GM20431 (cell line): ENCODE measurements at regions not wholly inside any gene's neighbourhood (a gene's known extent, or its start where the extent isn't known, plus 50 kb on each side); places are given as distances from the start of the nearest gene placed in this dataset.

ENCODE experiments used
- in situ Hi-C: fragments of 300-500 bp; cut with MseI, MboI; formaldehyde crosslinking; loops from one replicate; pipeline ENCODE4 v1.15.0; 2020; ENCODE audit warnings: low sequenced_read_pairs; ENCODE audit not compliant: unreplicated experiment

GRCh38 chr2:43041661-43042360 is 184.6 kb downstream of the ZFP36L2 start:
- in situ Hi-C loops: no loop called here

GRCh38 chr2:43041173-43041591 is 185.2 kb downstream of the ZFP36L2 start:
- in situ Hi-C loops: no loop called here

DNA sequence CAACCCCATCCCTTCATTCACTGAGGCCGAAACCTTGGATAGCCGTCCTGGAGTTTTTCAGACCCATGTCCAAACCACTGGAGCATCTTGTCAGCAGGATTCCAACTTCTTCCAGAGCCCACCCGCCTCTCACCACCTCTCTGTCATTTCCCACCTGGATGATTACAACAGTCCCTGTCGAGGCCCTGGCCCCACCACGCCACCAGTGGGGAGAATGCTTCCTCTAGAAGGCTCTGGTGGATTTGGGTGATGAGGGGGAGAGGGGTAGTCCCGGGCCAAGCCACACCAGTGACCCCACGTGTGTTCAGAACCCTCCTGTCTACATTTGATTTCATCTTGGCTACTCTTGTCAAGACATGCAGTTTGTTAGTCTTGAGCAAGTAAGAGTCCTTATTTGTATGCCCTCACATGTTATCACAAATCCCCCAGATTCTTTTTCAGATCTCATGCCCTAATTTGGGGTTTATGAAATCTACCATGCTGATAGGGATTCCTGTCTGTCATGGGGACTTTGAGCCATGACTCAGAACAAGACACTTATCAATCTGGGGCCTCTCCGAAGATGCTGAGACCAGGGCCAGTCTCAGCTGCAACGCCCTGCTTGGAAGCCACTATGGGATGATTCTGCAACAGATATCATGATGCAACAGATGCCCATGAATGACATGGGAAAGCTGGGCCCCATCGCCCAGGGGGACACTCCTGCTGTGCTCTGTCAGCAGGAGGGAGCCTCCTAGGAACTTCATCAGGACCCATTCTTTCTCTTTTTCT is 186.1 kb downstream of the ZFP36L2 start:
- in situ Hi-C loops: no loop called here

GRCh38 chr2:43039376-43040080 is 186.9 kb downstream of the ZFP36L2 start:
- in situ Hi-C loops: no loop called here

DNA sequence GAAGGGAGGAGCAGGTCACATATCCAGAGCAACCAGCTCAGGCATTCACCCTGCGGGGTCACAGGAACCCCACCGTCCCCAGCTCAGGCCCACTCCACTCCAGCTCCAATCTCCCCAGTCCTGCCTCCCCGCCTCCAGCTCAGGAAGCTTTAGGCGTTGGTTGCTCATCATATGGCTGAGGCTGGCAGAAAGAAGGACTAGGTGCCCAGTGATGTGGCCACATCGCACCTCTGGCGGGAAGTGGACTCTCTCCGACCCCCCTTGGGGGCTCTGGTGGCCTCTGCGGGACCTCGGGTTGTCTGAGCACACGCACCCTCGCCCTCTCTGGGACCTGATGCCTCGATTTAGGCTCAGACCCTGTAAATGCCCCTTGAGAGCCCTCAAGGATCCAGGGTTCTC is 187.7 kb downstream of the ZFP36L2 start:
- in situ Hi-C loops: no loop called here

GRCh38 chr2:43038034-43038695 is 188.2 kb downstream of the ZFP36L2 start:
- in situ Hi-C loops: no loop called here

DNA sequence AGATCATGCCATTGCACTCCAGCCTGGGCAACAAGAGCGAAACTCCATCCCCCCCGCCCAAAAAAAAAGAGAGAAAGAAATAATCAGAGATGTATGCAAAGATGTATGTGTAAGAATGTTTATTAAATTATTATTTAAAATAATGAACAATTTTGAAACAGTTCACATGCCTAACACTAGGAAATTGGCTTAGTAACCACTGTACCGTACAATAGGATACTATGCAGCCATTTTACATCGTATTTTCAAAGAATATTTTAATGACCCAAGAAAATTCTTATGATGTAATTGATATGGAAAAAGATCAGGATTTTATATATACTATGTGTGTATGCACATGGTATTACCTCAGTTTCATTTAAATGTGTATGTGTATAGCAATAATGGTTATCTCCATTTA is 190.5 kb downstream of the ZFP36L2 start:
- in situ Hi-C loops: no loop called here

GRCh38 chr2:43034921-43035320 is 191.5 kb downstream of the ZFP36L2 start:
- in situ Hi-C loops: no loop called here

DNA sequence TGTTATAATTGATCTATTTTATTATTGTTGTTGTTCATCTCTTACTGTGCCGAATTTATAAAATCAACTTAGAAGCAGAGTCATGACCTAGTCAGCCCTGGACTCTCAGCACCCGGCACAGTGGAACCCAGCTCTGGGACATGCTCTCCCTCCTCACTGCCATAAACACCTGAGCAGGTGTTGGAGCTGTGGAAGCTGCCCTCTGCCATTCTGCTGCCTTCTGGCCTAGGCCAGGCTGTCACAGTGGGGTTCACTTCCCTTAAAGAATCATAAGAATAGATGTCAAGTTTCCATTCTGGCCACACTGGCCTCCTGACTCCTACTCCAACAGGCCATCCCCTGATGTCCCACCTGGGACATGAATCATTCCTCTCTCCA is 192.2 kb downstream of the ZFP36L2 start:
- in situ Hi-C loops: no loop called here

DNA sequence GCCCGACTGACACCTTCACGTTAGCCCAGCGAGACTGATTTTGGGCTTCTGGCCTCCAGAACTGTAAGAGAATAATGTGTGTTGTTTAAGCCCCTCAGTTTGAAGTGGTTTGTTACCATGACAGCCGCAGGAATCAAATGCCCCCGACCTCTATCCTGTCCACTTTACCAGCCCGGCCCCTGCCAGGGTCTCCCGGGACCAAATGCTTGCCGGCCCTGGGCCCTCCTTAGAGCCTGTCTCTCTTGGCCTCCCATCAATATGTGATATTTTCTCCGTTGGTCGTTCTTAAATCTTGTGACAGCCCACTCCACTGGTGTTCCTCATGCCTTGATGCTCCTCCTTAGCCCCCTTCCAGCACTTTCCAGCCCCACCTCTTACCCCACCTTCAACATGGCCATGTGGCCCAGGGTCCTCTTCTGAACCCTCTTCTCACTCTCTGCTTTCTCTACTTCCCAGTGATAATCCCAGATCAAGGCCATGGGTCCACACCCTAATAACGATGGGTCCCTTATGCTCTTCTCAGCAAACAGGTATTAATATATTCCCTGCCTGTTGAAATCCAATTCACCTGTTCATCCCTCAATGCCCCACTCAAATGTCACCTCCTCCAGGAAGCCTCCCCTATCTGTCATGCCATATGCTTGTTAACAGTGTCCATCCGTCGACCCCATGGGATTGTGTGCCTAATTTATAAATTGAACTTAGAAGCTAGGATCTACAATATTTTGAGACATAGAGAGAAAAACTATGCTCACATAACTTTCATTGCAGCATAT is 192.8 kb downstream of the ZFP36L2 start:
- in situ Hi-C loops: no loop called here

DNA sequence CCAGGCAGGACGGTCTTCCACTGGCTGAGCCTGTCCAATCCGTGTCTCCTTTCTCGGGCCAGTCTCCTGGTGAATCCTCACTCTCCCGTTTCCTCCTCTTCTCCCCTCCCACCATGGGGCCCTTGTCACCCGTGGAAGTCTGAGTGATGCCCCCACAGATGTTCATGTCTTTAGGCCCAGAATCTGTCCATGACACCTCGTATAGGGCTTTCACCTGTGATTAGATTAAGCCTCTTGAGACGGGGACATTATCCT is 193.5 kb downstream of the ZFP36L2 start:
- in situ Hi-C loops: no loop called here

- in situ Hi-C loops: no loop called here
These were observed 194.0 kb downstream of the ZFP36L2 start for GRCh38 chr2:43032213-43033015.

GRCh38 chr2:43031471-43032212 is 194.8 kb downstream of the ZFP36L2 start:
- in situ Hi-C loops: no loop called here

DNA sequence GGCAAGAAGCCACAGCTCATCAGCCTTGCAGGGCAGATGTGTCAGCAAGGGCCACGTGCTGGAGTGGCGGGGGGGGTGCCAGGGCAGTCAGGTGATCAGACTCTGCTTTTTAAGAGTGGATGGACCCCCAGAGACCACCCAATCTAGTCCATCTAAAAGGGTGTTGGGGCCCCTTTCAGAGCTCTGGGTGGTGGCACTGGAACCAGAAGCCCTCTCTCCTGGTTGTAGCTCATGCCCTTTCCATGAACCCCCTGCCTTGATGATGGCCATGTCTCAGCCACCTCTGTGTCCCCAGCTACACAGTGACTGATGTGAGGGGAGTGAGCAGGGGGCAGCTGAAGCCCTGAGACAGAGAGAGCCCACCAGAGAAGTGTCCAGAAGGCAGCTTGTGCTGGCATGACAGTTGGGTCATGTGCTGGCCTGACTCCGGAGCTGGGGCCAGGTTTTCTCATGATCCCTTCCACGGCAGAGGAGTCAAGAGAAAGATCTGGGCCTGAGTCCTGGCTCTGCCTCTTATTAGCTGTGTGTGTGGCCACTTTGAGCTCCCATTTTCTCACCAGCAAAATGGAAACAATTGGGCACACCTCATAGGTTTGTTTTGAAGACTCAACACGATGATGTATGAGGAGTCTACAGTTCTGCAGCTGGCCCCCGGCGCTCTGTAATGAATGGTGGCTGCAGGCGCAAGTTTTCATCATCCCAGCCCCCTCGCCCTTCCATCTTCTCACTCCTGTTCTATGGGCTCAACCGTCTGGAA is 195.7 kb downstream of the ZFP36L2 start:
- in situ Hi-C loops: no loop called here

DNA sequence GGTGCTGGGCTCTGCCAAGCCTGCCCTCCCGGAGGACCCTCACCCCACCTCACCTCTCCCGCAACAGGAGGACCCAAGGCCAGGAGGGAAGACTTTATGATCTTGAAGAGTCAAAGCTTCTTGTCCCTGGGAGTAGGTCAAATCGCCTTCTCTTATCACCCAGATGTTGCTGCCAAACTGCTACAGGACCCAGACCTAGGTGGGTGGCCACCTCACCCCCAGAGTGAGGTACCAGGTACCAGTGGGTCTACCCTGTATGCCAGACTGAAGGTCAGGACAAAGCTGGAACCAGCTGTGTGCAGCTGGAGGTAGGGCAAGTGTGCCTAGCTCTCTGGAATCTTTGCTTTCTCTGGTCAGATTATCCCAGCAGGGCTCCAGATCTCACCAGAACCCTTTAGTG is 197.2 kb downstream of the ZFP36L2 start:
- in situ Hi-C loops: no loop called here

GRCh38 chr2:43028188-43028587 is 198.2 kb downstream of the ZFP36L2 start:
- in situ Hi-C loops: no loop called here

DNA sequence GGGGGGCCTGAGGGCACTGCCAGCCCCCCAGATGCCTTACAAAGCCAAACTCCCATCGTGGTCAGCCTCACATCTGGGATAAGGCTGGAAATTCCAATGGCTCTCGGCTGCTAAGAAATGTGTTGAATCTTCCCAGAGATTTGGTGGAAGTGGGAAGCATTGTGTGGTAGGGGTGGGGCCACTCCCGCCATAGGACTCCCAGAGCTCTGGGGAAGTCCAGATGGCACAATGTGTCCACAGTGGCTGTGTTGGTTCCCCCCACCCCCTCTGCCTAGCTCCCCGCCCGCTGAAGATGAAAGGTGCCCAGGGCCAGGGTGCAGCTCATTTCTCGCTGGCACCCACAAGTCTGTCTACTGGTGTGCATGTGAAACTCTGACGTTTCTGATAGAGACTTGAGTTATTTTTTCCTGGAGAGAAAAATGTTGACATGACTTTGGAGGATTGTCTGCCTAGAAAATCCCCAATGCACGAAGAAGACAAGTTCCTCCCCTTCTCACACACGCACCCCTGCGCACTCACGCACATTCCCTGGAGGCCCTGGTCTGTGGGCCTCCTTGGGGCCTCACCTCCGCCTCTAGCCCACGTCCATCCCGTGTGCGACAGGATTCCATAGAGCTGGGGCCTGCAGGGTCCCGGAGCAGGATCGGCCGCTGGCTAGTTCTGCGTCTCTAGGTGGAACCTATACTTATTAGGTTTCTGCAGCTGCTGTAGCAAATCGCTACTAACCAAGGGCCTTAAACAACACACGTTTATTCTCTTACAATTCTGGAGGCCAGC is 199.1 kb downstream of the ZFP36L2 start:
- in situ Hi-C loops: no loop called here
